GM12891 (cell line): ENCODE measurements at regions not wholly inside any gene's neighbourhood (a gene's known extent, or its start where the extent isn't known, plus 50 kb on each side); places are given as distances from the start of the nearest gene placed in this dataset.

Source experiments
- DNase-seq: peaks from one replicate; pipeline ENCODE4 v3.0.0; 2011; ENCODE audit warnings: low spot score; ENCODE audit not compliant: insufficient read length
- FAIRE-seq: peaks from 2 replicates; lab custom pipeline; 2011; peaks lifted over from hg19 to GRCh38; lab: Jason Lieb, UNC
- PAX5 ChIP-seq: IDR thresholded peaks from 2 replicates; pipeline ENCODE4 v1.6.1; 2011; ENCODE audit warnings: low read length, moderate library complexity, mild to moderate bottlenecking; ENCODE audit not compliant: insufficient read depth, severe bottlenecking
- POLR2A ChIP-seq: IDR thresholded peaks from 2 replicates; pipeline ENCODE4 v1.6.1; 2011; ENCODE audit warnings: low read depth, low read length, control low read depth
- POLR2AphosphoS5 ChIP-seq: IDR thresholded peaks from 2 replicates; pipeline ENCODE4 v1.6.1; 2011; ENCODE audit warnings: low read depth, low read length, control low read depth
- POU2F2 ChIP-seq: IDR thresholded peaks from 2 replicates; pipeline ENCODE4 v1.6.1; 2011; ENCODE audit warnings: low read depth, mild to moderate bottlenecking, control low read depth, low read length, moderate library complexity
- SPI1 ChIP-seq: IDR thresholded peaks from 2 replicates; pipeline ENCODE4 v1.6.1; 2011; ENCODE audit warnings: low read depth, low read length, control low read depth
- TAF1 ChIP-seq: IDR thresholded peaks from 2 replicates; pipeline ENCODE4 v1.6.1; 2011; ENCODE audit warnings: low read depth, low read length, control low read depth

- no peak for TF ChIP-seq SPI1
- TF ChIP-seq TAF1: no peak
- TF ChIP-seq POU2F2: no peak
- no peak for TF ChIP-seq POLR2AphosphoS5
- no peak for TF ChIP-seq PAX5
- no peak for TF ChIP-seq POLR2A
- no peak for DNase-seq
- no peak for FAIRE-seq
Observed at GRCh38 chr2:104444889-104445288, 409.0 kb upstream of the POU3F3 start.

GRCh38 chr2:104447831-104448434 is 406.0 kb upstream of the POU3F3 start:
- no peak for FAIRE-seq
- DNase-seq: no peak
- no peak for TF ChIP-seq SPI1
- no peak for TF ChIP-seq POLR2A
- no peak for TF ChIP-seq TAF1
- no peak for TF ChIP-seq POLR2AphosphoS5
- no peak for TF ChIP-seq PAX5
- no peak for TF ChIP-seq POU2F2

GRCh38 chr2:104448661-104449440 is 405.1 kb upstream of the POU3F3 start:
- DNase-seq (no peak), FAIRE-seq (no peak)
- TF ChIP-seq SPI1 (no peak), TAF1 (no peak), POU2F2 (no peak), PAX5 (no peak), POLR2A (no peak), POLR2AphosphoS5 (no peak)

- no peak for TF ChIP-seq TAF1
- DNase-seq (no peak), FAIRE-seq (no peak)
Observed at GRCh38 chr2:104452558-104452957, 401.4 kb upstream of the POU3F3 start.

- DNase-seq (no peak), FAIRE-seq (no peak)
- TF ChIP-seq PAX5 (no peak), TAF1 (no peak), POLR2AphosphoS5 (no peak), SPI1 (no peak), POU2F2 (no peak), POLR2A (no peak)
Observed at GRCh38 chr2:104462731-104463130, 391.2 kb upstream of the POU3F3 start.

- no peak for FAIRE-seq
- TF ChIP-seq SPI1 (no peak), POLR2A (no peak), PAX5 (no peak), POLR2AphosphoS5 (no peak), TAF1 (no peak), POU2F2 (no peak)
- DNase-seq: no peak
Observed at GRCh38 chr2:104465981-104466380, 387.9 kb upstream of the POU3F3 start.

GRCh38 chr2:104468846-104469245 is 385.1 kb upstream of the POU3F3 start:
- DNase-seq (no peak), FAIRE-seq (no peak)
- TF ChIP-seq POU2F2 (no peak), POLR2A (no peak), TAF1 (no peak), PAX5 (no peak), POLR2AphosphoS5 (no peak), SPI1 (no peak)

GRCh38 chr2:104472076-104472475 is 381.8 kb upstream of the POU3F3 start:
- no peak for DNase-seq
- no peak for TF ChIP-seq TAF1
- no peak for TF ChIP-seq PAX5
- TF ChIP-seq POLR2AphosphoS5: no peak
- no peak for TF ChIP-seq SPI1
- TF ChIP-seq POU2F2: no peak
- TF ChIP-seq POLR2A: no peak
- FAIRE-seq: no peak

GRCh38 chr2:104473546-104473945 is 380.4 kb upstream of the POU3F3 start:
- no peak for FAIRE-seq
- TF ChIP-seq PAX5 (no peak), TAF1 (no peak), SPI1 (no peak), POU2F2 (no peak), POLR2A (no peak), POLR2AphosphoS5 (no peak)
- no peak for DNase-seq

- TF ChIP-seq POLR2A (no peak), POU2F2 (no peak), SPI1 (no peak), TAF1 (no peak), POLR2AphosphoS5 (no peak), PAX5 (no peak)
- FAIRE-seq: no peak
Observed at GRCh38 chr2:104474716-104475115, 379.2 kb upstream of the POU3F3 start.

More at GRCh38 chr2:104474716-104475115, 379.2 kb upstream of the POU3F3 start:
- no peak for DNase-seq
